Testis (tissue), 2 donors: ENCODE measurements at regions not wholly inside any gene's neighbourhood (a gene's known extent, or its start where the extent isn't known, plus 50 kb on each side); places are given as distances from the start of the nearest gene placed in this dataset.

ENCODE experiments used
- DNase-seq: peaks from one replicate; pipeline ENCODE4 v3.0.0-alpha.2; 2019
- H3K27ac ChIP-seq, 2 donors: fragments of 200-600 bp; sonication (generic); one replicate each; pipeline ENCODE4 v1.5.1; 2019
- H3K27me3 ChIP-seq: fragments of 200-600 bp; sonication (generic); one replicate; pipeline ENCODE4 v1.5.1; 2019
- H3K36me3 ChIP-seq: fragments of 200-600 bp; sonication (generic); one replicate; pipeline ENCODE4 v1.5.1; 2017; ENCODE audit warnings: low read depth; ENCODE audit errors: missing control alignments
- H3K4me1 ChIP-seq: fragments of 200-600 bp; sonication (generic); one replicate; pipeline ENCODE4 v1.5.1; 2019
- H3K4me3 ChIP-seq, 2 donors: fragments of 200-600 bp; sonication (generic); one replicate each; pipeline ENCODE4 v1.5.1; 2017 to 2019
- H3K9me3 ChIP-seq: fragments of 200-600 bp; sonication (generic); one replicate; pipeline ENCODE4 v1.5.1; 2017
- POLR2A ChIP-seq: fragments of 450-650 bp; IDR thresholded peaks from one replicate; pipeline ENCODE4 v1.6.1; 2017; ENCODE audit warnings: antibody characterized with exemption, mild to moderate bottlenecking, moderate library complexity
- WGBS, 2 donors: methylation state at CpG; one replicate each; pipeline ENCODE4 v1.1.5; 2018; 5-methylcytosine and 5-hydroxymethylcytosine counted together
- intact Hi-C: fragments of 100-400 bp; cut with DNase I; formaldehyde crosslinking; loops from one replicate; pipeline ENCODE4 v1.15.1; 2023; ENCODE audit warnings: low total_unique reads
- TF ChIP-seq, protein P1 (sequence below), 3 experiments: fragments of 450-650 bp in 2 of 3; fragments of 200-600 bp in 1 of 3; sonication (generic) in 1 of 3; IDR thresholded peaks; one replicate each; pipeline ENCODE4 v1.5.1; 2016 to 2019; ENCODE audit warnings: antibody characterized with exemption in 3 of 3, mild to moderate bottlenecking in 2 of 3, moderate library complexity in 1 of 3

- no peak overlapping the region for H3K4me3 ChIP-seq
- no peaks in the 10 kb centered on the region for H3K27me3 ChIP-seq
- no peak for DNase-seq
- H3K36me3 ChIP-seq: no peaks in the 10 kb centered on the region
- H3K4me1 ChIP-seq: no peaks in the 10 kb centered on the region
- H3K9me3 ChIP-seq: no peaks in the 10 kb centered on the region
- H3K27ac ChIP-seq: no peak overlapping the region
- TF ChIP-seq POLR2A: no peak
- TF ChIP-seq, protein P1, sequence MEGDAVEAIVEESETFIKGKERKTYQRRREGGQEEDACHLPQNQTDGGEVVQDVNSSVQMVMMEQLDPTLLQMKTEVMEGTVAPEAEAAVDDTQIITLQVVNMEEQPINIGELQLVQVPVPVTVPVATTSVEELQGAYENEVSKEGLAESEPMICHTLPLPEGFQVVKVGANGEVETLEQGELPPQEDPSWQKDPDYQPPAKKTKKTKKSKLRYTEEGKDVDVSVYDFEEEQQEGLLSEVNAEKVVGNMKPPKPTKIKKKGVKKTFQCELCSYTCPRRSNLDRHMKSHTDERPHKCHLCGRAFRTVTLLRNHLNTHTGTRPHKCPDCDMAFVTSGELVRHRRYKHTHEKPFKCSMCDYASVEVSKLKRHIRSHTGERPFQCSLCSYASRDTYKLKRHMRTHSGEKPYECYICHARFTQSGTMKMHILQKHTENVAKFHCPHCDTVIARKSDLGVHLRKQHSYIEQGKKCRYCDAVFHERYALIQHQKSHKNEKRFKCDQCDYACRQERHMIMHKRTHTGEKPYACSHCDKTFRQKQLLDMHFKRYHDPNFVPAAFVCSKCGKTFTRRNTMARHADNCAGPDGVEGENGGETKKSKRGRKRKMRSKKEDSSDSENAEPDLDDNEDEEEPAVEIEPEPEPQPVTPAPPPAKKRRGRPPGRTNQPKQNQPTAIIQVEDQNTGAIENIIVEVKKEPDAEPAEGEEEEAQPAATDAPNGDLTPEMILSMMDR (IDR thresholded peaks at IDR 0.05): no peak
- intact Hi-C loops: no loop called here
These were observed 616.7 kb downstream of the RAPGEF2 start for GRCh38 chr4:159719531-159719930.

GRCh38 chr4:159722052-159722451 is 619.2 kb downstream of the RAPGEF2 start:
- 62 to 84% methylated on average over 8 to 16 of the region's 16 CpGs for WGBS, 2 donors
- TF ChIP-seq, protein P1 (IDR thresholded peaks at IDR 0.05): no peak
- no peak for TF ChIP-seq POLR2A
- Histone ChIP-seq H3K9me3 (no peaks in the 10 kb centered on the region), H3K36me3 (no peaks in the 10 kb centered on the region), H3K4me3 (no peak overlapping the region), H3K27me3 (no peaks in the 10 kb centered on the region), H3K4me1 (no peaks in the 10 kb centered on the region), H3K27ac (no peak overlapping the region)
- intact Hi-C loops: no loop called here
- DNase-seq: no peak

- TF ChIP-seq POLR2A: no peak
- TF ChIP-seq, protein P1 (IDR thresholded peaks at IDR 0.05): no peak
- Histone ChIP-seq H3K27me3 (no peaks in the 10 kb centered on the region), H3K27ac (no peak overlapping the region), H3K4me1 (no peaks in the 10 kb centered on the region), H3K36me3 (no peaks in the 10 kb centered on the region), H3K9me3 (no peaks in the 10 kb centered on the region), H3K4me3 (no peak overlapping the region)
- intact Hi-C loops: no loop called here
- no peak for DNase-seq
- 80 to 85% methylated on average over 1 to 3 of the region's 4 CpGs for WGBS, 2 donors
These were observed 620.0 kb downstream of the RAPGEF2 start for GRCh38 chr4:159722918-159723317.

DNA sequence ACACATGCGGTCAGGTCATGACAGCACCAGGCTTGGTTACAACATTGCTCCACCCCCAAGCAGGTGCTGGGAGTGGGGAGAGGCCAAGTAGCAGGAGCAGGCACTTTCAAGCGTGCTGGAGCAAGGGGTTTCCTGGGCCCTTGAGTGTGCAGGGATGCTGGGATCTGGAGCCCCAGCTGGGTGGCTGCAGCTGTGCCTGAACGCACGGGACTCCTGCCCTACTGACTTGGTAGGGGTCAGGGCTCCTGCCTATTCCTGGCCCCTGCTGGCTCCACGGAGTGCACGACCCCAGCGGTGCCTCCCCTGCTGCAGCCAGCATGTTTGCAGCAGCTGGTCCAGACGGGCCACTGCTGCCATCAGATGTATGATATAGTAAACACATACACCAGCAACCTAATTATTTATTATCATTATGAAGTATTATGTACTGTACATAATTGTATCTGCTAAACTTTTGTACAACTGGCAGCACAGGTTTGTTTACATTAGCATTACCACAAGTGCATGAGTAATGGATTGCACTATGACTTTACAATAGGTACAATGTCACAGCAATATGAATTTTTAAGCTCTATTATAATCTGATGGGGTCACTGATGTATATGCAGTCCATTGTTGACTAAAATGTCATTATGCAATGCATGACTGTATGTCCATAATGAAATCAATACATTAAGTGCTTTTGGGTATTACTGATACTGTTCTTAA is 620.6 kb downstream of the RAPGEF2 start:
- 77 to 81% methylated on average over 7 to 8 of the region's 8 CpGs for WGBS, 2 donors
- TF ChIP-seq POLR2A: no peak
- TF ChIP-seq, protein P1 (IDR thresholded peaks at IDR 0.05): no peak

DNA sequence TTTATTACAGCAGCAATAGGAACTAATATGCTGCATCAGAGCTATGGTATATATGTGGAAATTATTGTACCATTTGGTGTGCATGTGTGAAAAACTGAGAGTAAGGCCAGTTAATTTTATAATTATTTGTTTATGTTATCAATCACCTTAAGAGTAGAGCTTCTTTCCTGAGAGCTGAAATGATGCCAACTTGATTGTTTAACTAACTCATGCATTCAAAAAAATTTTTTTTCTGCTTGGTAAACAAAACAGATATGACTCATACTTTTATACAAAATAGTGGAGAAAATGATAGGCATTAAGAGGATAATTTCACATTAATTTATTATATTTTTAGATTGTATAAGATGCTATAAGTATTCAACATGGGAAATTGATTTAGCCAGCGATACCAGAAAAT is 622.7 kb downstream of the RAPGEF2 start:
- Histone ChIP-seq H3K4me3 (no peak overlapping the region), H3K9me3 (no peaks in the 10 kb centered on the region), H3K27ac (no peak overlapping the region), H3K4me1 (no peaks in the 10 kb centered on the region), H3K27me3 (no peaks in the 10 kb centered on the region), H3K36me3 (no peaks in the 10 kb centered on the region)
- no peak for DNase-seq
- intact Hi-C loops: no loop called here
- 91 to 94% methylated on average over 1 of the region's 1 CpG for WGBS, 2 donors
- TF ChIP-seq, protein P1 (IDR thresholded peaks at IDR 0.05): no peak
- no peak for TF ChIP-seq POLR2A

More for the DNA sequence above, 620.6 kb downstream of the RAPGEF2 start:
- no peaks in the 10 kb centered on the region for H3K4me1 ChIP-seq
- no peak overlapping the region for H3K4me3 ChIP-seq
- no peaks in the 10 kb centered on the region for H3K27me3 ChIP-seq
- intact Hi-C loops: no loop called here
- H3K36me3 ChIP-seq: no peaks in the 10 kb centered on the region
- no peak overlapping the region for H3K27ac ChIP-seq
- DNase-seq: no peak
- H3K9me3 ChIP-seq: no peaks in the 10 kb centered on the region
